K562 (cell line): ENCODE measurements at regions not wholly inside any gene's neighbourhood (a gene's known extent, or its start where the extent isn't known, plus 50 kb on each side); places are given as distances from the start of the nearest gene placed in this dataset.

Experiments
- ATAC-seq: fragments of 200-7000 bp; cut with Tn5 transposase; 3 replicates; pipeline ENCODE4 v1.9.1; 2020; ENCODE audit warnings: moderate library complexity
- BruUV-seq: library from RNA; stranded (reverse); fragments of 400-500 nt; replicated peaks from 2 replicates; lab custom pipeline; 2021; lab: Mats Ljungman, UMichigan
- CTCF ChIA-PET: fragments of 300-600 bp; formaldehyde crosslinking; extraction: SDS; loops from one replicate; lab custom pipeline; 2021; ENCODE audit warnings: low intra/inter-chr PET ratio; lab: Yijun Ruan, JAX
- POLR2A ChIA-PET: fragments of 300-600, 350-650 bp; sonication (Branson Sonifier 250); formaldehyde crosslinking; extraction: SDS; loops from one replicate; lab custom pipeline; 2021; ENCODE audit warnings: antibody characterized with exemption, inconsistent platforms; lab: Yijun Ruan, JAX
- DNase-seq, 4 experiments: peaks; one replicate each; pipeline versions ENCODE4 v3.0.0 to v3.0.0-alpha.2; 2011 to 2018; ENCODE audit warnings: low spot score in 3 of 4, mixed read lengths in 3 of 4; ENCODE audit errors: extremely low read depth in 1 of 4
- FAIRE-seq: peaks from 2 replicates; lab custom pipeline; 2011; peaks lifted over from hg19 to GRCh38; lab: Jason Lieb, UNC
- H2AFZ ChIP-seq: 2 replicates; pipeline ENCODE4 v1.6.0; 2011; ENCODE audit warnings: low read depth, low read length, control low read depth, inconsistent platforms
- H3K27ac ChIP-seq: fragments of 200-600 bp; 3 replicates; pipeline ENCODE4 v1.8.0; 2011; ENCODE audit warnings: low read depth, mild to moderate bottlenecking, control low read depth, inconsistent platforms, low read length, moderate library complexity, mixed read lengths; ENCODE audit errors: extremely low read depth
- H3K27me3 ChIP-seq, 2 experiments: fragments of 300-600 bp in 1 of 2; 2 replicates in 1 of 2; 3 replicates in 1 of 2; pipeline versions ENCODE4 v1.6.0 to v1.8.0; 2011; ENCODE audit warnings: inconsistent platforms in 2 of 2, low read length in 2 of 2, mild to moderate bottlenecking in 1 of 2, mixed read lengths in 1 of 2, moderate library complexity in 1 of 2; ENCODE audit not compliant: control insufficient read depth in 2 of 2, insufficient read depth in 2 of 2
- H3K36me3 ChIP-seq: fragments of 300-600 bp; 3 replicates; pipeline ENCODE4 v1.8.0; 2011; ENCODE audit warnings: mild to moderate bottlenecking, low read length, inconsistent platforms; ENCODE audit not compliant: control insufficient read depth, insufficient read depth
- H3K4me1 ChIP-seq, 2 experiments: fragments of 200-600 bp in 1 of 2; replicated peaks in 1 of 2; 2 replicates in 1 of 2; 3 replicates in 1 of 2; pipeline versions ENCODE4 v1.5.1 to v1.8.0; 2011; ENCODE audit warnings: inconsistent platforms in 2 of 2, low read length in 2 of 2, mild to moderate bottlenecking in 1 of 2, mixed read lengths in 1 of 2, moderate library complexity in 1 of 2; ENCODE audit not compliant: control insufficient read depth in 2 of 2, insufficient read depth in 2 of 2
- H3K4me2 ChIP-seq: 2 replicates; pipeline ENCODE4 v1.6.1; 2011; ENCODE audit warnings: low read length, control low read depth, inconsistent platforms, mixed read lengths; ENCODE audit not compliant: insufficient read depth
- H3K4me3 ChIP-seq: fragments of 200-600 bp; sonication (generic), shearing (Covaris generic); 2 replicates; pipeline ENCODE4 v1.5.1; 2016; ENCODE audit warnings: control low read depth, inconsistent platforms
- H3K79me2 ChIP-seq: fragments of 200-600 bp; 3 replicates; pipeline ENCODE4 v1.8.0; 2011; ENCODE audit warnings: low read length, inconsistent platforms; ENCODE audit not compliant: control insufficient read depth, insufficient read depth
- H3K9ac ChIP-seq, 2 experiments: 2 replicates each; pipeline versions ENCODE4 v1.6.0 to v1.6.1; 2011; ENCODE audit warnings: low read depth in 2 of 2, low read length in 2 of 2, control low read depth in 1 of 2, inconsistent platforms in 1 of 2, mild to moderate bottlenecking in 1 of 2, mixed read lengths in 1 of 2; ENCODE audit not compliant: insufficient read depth in 1 of 2
- H3K9me1 ChIP-seq: one replicate; pipeline ENCODE4 v1.6.0; 2011; ENCODE audit warnings: inconsistent platforms, mild to moderate bottlenecking, low read length, moderate library complexity; ENCODE audit not compliant: control insufficient read depth, insufficient read depth
- H3K9me3 ChIP-seq: replicated peaks from 2 replicates; pipeline ENCODE4 v1.5.1; 2011; ENCODE audit warnings: low read depth, low read length, inconsistent platforms; ENCODE audit not compliant: control insufficient read depth, insufficient read depth
- H4K20me1 ChIP-seq: replicated peaks from 2 replicates; pipeline ENCODE4 v1.6.1; 2011; ENCODE audit warnings: low read length, inconsistent platforms, mixed read lengths; ENCODE audit not compliant: control insufficient read depth, insufficient read depth
- ARHGAP35 ChIP-seq: fragments of 450-650 bp; IDR thresholded peaks from 2 replicates; pipeline ENCODE4 v1.6.1; 2018; ENCODE audit not compliant: partially characterized antibody
- ELF2 ChIP-seq: fragments of 250-450 bp; sonication (Bioruptor Pico); IDR thresholded peaks from 2 replicates; pipeline ENCODE4 v1.5.0; 2021; ENCODE audit warnings: mild to moderate bottlenecking
- FOXJ2 ChIP-seq: fragments of 200-800 bp; sonication (Bioruptor generic); IDR thresholded peaks from 2 replicates; pipeline ENCODE4 v1.6.1; 2016; ENCODE audit warnings: missing genetic modification characterization, missing compliant biosample characterization
- NEUROD1 ChIP-seq: fragments of 150-350 bp; IDR thresholded peaks from 2 replicates; pipeline ENCODE4 v1.6.1; 2014; ENCODE audit warnings: borderline replicate concordance, low read length, low read depth; ENCODE audit not compliant: partially characterized antibody
- PHB ChIP-seq: fragments of 250-450 bp; sonication (Bioruptor Pico); IDR thresholded peaks from 2 replicates; pipeline ENCODE4 v1.5.0; 2021
- WGBS: fragments of 100-300 bp; shearing (Covaris generic); methylation state at CpG from one replicate; pipeline ENCODE4 v1.1.6; 2016; ENCODE audit warnings: low coverage, mixed read lengths; ENCODE audit not compliant: insufficient coverage; ENCODE audit errors: missing lambda C conversion rate; 5-methylcytosine and 5-hydroxymethylcytosine counted together
- in situ Hi-C: fragments of 300-500 bp; cut with MboI; formaldehyde crosslinking; loops from 4 replicates; pipeline ENCODE4 v1.15.0; 2018; ENCODE audit warnings: inconsistent platforms, mixed read lengths
- intact Hi-C: fragments of 100-400 bp; cut with micrococcal nuclease; formaldehyde crosslinking; loops from 2 replicates; pipeline ENCODE4 v1.14.2; 2022
- TF ChIP-seq, protein P1 (sequence below): fragments of 450-650 bp; IDR thresholded peaks from 2 replicates; pipeline ENCODE4 v1.6.1; 2016; ENCODE audit warnings: missing biosample characterization, missing genetic modification characterization

DNA sequence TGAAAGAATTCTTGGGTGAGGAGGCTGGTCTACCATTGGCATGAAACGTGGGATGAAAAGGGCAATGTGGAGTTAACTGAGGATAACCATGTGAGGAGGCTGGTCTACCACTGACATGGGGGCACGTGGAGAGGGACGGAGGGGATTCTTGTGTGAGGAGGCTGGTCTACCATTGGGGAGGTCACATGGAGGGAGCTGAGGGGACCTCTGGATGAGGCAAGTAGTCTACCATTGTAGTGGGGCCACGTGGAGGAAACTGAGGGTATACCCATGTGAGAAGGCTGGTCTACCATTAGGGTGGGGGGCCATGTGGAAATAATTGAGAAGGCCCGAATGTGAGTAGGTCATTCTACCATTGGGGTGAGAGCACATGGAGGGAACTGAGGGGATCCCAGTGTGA lies 154.1 kb downstream of the FBLN2 start (continued):
- no peak for TF ChIP-seq NEUROD1

DNA sequence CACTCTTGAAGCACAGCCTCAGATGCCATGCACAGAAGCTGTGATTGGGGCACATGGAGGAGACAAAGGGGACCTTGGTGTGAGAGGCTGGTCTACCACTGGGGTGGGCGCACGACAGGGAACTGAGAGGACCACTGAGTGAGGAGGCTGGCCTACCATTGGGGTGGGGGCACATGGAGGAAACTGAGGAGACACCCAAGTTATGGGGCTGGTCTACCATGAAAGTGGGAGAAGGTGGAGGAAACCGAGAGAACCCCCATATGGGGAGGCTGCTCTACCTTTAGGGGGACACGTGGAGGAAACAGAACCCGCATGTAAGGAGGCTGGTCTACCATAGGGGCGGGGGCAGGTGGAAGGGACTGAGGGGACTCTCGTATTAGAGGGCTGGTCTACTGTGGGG lies 153.4 kb downstream of the FBLN2 start:
- POLR2A ChIA-PET = no interaction called here
- DNase-seq (no peak), FAIRE-seq (no peak), ATAC-seq (no peak)
- Histone ChIP-seq H2AFZ (no peak overlapping the region), H4K20me1 (no peaks in the 10 kb centered on the region), H3K4me1 (no peaks in the 10 kb centered on the region), H3K79me2 (no peaks in the 10 kb centered on the region), H3K9ac (no peak overlapping the region), H3K9me1 (no peaks in the 10 kb centered on the region), H3K4me3 (no peak overlapping the region), H3K27me3 (peaks cover 3 to 19% of the 10 kb centered on the region in 2 experiments; a peak in 4 of 5 replicates), H3K9me3 (no peaks in the 10 kb centered on the region), H3K4me2 (no peak overlapping the region), H3K27ac (no peak overlapping the region), H3K36me3 (no peaks in the 10 kb centered on the region)
- CTCF ChIA-PET = no interaction called here
- intact Hi-C loops (no loop called here), in situ Hi-C loops (no loop called here)
- BruUV-seq = no TSS peak
- no peak for TF ChIP-seq ELF2 (CRISPR knock-in tag)
- WGBS = under 1% methylated on average over 7 of the region's 7 CpGs

DNA sequence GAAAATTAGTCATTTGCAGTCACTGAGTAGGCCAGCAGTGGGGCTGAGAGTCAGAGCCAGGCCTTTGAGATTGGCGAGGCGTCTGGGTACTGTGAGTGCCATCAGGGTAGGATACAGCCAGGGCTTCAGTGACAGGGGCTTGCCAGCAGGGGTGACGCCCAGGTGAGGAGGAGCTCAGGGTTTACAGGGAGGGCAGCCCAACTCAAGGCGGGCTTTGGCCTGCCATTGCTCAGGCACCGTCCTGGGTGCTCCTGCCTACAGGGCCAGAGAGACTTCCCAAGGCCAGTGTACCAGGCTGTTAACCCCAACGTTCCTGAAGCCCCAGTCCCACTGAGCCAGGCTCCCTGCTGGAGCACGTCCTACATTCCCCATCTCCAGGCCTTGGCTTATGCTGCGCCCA lies 152.0 kb downstream of the FBLN2 start:
- peaks cover 3 to 21% of the 10 kb centered on the region in 2 experiments; a peak in 4 of 5 replicates for H3K27me3 ChIP-seq
- 0% methylated on average over 8 of the region's 8 CpGs for WGBS
- H3K4me2 ChIP-seq = no peak overlapping the region
- no peaks in the 10 kb centered on the region for H3K4me1 ChIP-seq
- no peaks in the 10 kb centered on the region for H3K79me2 ChIP-seq
- no peak overlapping the region for H3K4me3 ChIP-seq
- no peak overlapping the region for H3K27ac ChIP-seq
- no TSS peak for BruUV-seq
- H3K9me3 ChIP-seq = no peaks in the 10 kb centered on the region
- H4K20me1 ChIP-seq = no peaks in the 10 kb centered on the region
- H2AFZ ChIP-seq = no peak overlapping the region
- no peaks in the 10 kb centered on the region for H3K9me1 ChIP-seq
- ATAC-seq (no peak), FAIRE-seq (no peak), DNase-seq (no peak)
- no peak overlapping the region for H3K9ac ChIP-seq
- no peaks in the 10 kb centered on the region for H3K36me3 ChIP-seq
- in situ Hi-C loops = no loop called here
- CTCF ChIA-PET = no interaction called here
- POLR2A ChIA-PET = interaction anchor here (0.6 to 0.7 kb wide), 2 partner anchors 20 to 49 kb away, joined by 3 to 5 read pairs; no protein-coding TSS in a partner anchor
- intact Hi-C loops = no loop called here
- TF ChIP-seq, protein P1, sequence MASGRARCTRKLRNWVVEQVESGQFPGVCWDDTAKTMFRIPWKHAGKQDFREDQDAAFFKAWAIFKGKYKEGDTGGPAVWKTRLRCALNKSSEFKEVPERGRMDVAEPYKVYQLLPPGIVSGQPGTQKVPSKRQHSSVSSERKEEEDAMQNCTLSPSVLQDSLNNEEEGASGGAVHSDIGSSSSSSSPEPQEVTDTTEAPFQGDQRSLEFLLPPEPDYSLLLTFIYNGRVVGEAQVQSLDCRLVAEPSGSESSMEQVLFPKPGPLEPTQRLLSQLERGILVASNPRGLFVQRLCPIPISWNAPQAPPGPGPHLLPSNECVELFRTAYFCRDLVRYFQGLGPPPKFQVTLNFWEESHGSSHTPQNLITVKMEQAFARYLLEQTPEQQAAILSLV = no peak
- TF ChIP-seq ARHGAP35 (no peak), PHB (CRISPR knock-in tag) (no peak), FOXJ2 (tag) (no peak)
